ENCODE measurements at regions not wholly inside any gene's neighbourhood (a gene's known extent, or its start where the extent isn't known, plus 50 kb on each side); places are given as distances from the start of the nearest gene placed in this dataset.

- TF ChIP-seq CSRNP3 (CRISPR knock-in tag; IDR thresholded peaks at IDR 0.05) (no peak), POU6F1 (CRISPR knock-in tag; IDR thresholded peaks at IDR 0.05; ENCODE audit: borderline replicate concordance, low read depth) (no peak), PPARA (CRISPR knock-in tag; IDR thresholded peaks at IDR 0.05; ENCODE audit: borderline replicate concordance) (no peak), CREB5 (CRISPR knock-in tag; IDR thresholded peaks at IDR 0.05; ENCODE audit: low read depth) (no peak), CSDC2 (CRISPR knock-in tag; IDR thresholded peaks at IDR 0.05) (no peak), OSR1 (CRISPR knock-in tag; IDR thresholded peaks at IDR 0.05) (no peak)
- ATAC-seq: peak; percentile 80; the same call in 2 of the 3 replicates
Observed at GRCh38 chr5:167565189-167565954, 726.1 kb upstream of the WWC1 start.

GRCh38 chr5:167570431-167570830 is 721.0 kb upstream of the WWC1 start:
- TF ChIP-seq TOX (CRISPR knock-in tag; IDR thresholded peaks at IDR 0.05; ENCODE audit: borderline replicate concordance) (no peak), ZNF70 (CRISPR knock-in tag; IDR thresholded peaks at IDR 0.05) (no peak), ISL1 (CRISPR knock-in tag; IDR thresholded peaks at IDR 0.05) (no peak), SNAI2 (CRISPR knock-in tag; IDR thresholded peaks at IDR 0.05) (no peak), ARNTL (CRISPR knock-in tag; IDR thresholded peaks at IDR 0.05; ENCODE audit: borderline replicate concordance, low read depth) (no peak), TSHZ2 (CRISPR knock-in tag; IDR thresholded peaks at IDR 0.05) (no peak), ZNF565 (CRISPR knock-in tag; conservative IDR thresholded peaks at IDR 0.05; ENCODE audit: low read depth) (no peak), GLIS3 (CRISPR knock-in tag; IDR thresholded peaks at IDR 0.05) (no peak)
- ATAC-seq: no peak

GRCh38 chr5:167571824-167572223 is 719.6 kb upstream of the WWC1 start:
- no peak for TF ChIP-seq ZFP30 (CRISPR knock-in tag; IDR thresholded peaks at IDR 0.05)
- no peak for TF ChIP-seq ESRRG (CRISPR knock-in tag; IDR thresholded peaks at IDR 0.05)
- no peak for TF ChIP-seq CSDC2 (CRISPR knock-in tag; IDR thresholded peaks at IDR 0.05)
- no peak for TF ChIP-seq TSHZ2 (CRISPR knock-in tag; IDR thresholded peaks at IDR 0.05)

More at GRCh38 chr5:167571824-167572223, 719.6 kb upstream of the WWC1 start:
- no peak for ATAC-seq

All from SK-N-SH treated with all-trans-retinoic acid at 6 μM for 48 hours (cell line).